ENCODE measurements at regions not wholly inside any gene's neighbourhood (a gene's known extent, or its start where the extent isn't known, plus 50 kb on each side); places are given as distances from the start of the nearest gene placed in this dataset.

- TF ChIP-seq ZFP3 (CRISPR knock-in tag; IDR thresholded peaks at IDR 0.05): no peak
- TF ChIP-seq ISL1 (CRISPR knock-in tag; IDR thresholded peaks at IDR 0.05): no peak
- TF ChIP-seq PATZ1 (CRISPR knock-in tag; IDR thresholded peaks at IDR 0.05; ENCODE audit: borderline replicate concordance): no peak
- no peak for TF ChIP-seq CSDC2 (CRISPR knock-in tag; IDR thresholded peaks at IDR 0.05)
Observed at GRCh38 chr6:105676857-105677256, 274.0 kb upstream of the PREP start.

Measured in SK-N-SH treated with all-trans-retinoic acid at 6 μM for 48 hours (cell line).